K562 (cell line): ENCODE measurements at regions not wholly inside any gene's neighbourhood (a gene's known extent, or its start where the extent isn't known, plus 50 kb on each side); places are given as distances from the start of the nearest gene placed in this dataset.

Source experiments
- ATAC-seq: fragments of 200-7000 bp; cut with Tn5 transposase; 3 replicates; pipeline ENCODE4 v1.9.1; 2020; ENCODE audit warnings: moderate library complexity
- BruUV-seq: library from RNA; stranded (reverse); fragments of 400-500 nt; replicated peaks from 2 replicates; lab custom pipeline; 2021; lab: Mats Ljungman, UMichigan
- CTCF ChIA-PET: fragments of 300-600 bp; formaldehyde crosslinking; extraction: SDS; loops from one replicate; lab custom pipeline; 2021; ENCODE audit warnings: low intra/inter-chr PET ratio; lab: Yijun Ruan, JAX
- POLR2A ChIA-PET: fragments of 300-600, 350-650 bp; sonication (Branson Sonifier 250); formaldehyde crosslinking; extraction: SDS; loops from one replicate; lab custom pipeline; 2021; ENCODE audit warnings: antibody characterized with exemption, inconsistent platforms; lab: Yijun Ruan, JAX
- DNase-seq, 4 experiments: peaks; one replicate each; pipeline versions ENCODE4 v3.0.0 to v3.0.0-alpha.2; 2011 to 2018; ENCODE audit warnings: low spot score in 3 of 4, mixed read lengths in 3 of 4; ENCODE audit errors: extremely low read depth in 1 of 4
- FAIRE-seq: peaks from 2 replicates; lab custom pipeline; 2011; peaks lifted over from hg19 to GRCh38; lab: Jason Lieb, UNC
- H2AFZ ChIP-seq: 2 replicates; pipeline ENCODE4 v1.6.0; 2011; ENCODE audit warnings: low read depth, low read length, control low read depth, inconsistent platforms
- H3K27ac ChIP-seq: fragments of 200-600 bp; 3 replicates; pipeline ENCODE4 v1.8.0; 2011; ENCODE audit warnings: low read depth, mild to moderate bottlenecking, control low read depth, inconsistent platforms, low read length, moderate library complexity, mixed read lengths; ENCODE audit errors: extremely low read depth
- H3K27me3 ChIP-seq, 2 experiments: fragments of 300-600 bp in 1 of 2; 2 replicates in 1 of 2; 3 replicates in 1 of 2; pipeline versions ENCODE4 v1.6.0 to v1.8.0; 2011; ENCODE audit warnings: inconsistent platforms in 2 of 2, low read length in 2 of 2, mild to moderate bottlenecking in 1 of 2, mixed read lengths in 1 of 2, moderate library complexity in 1 of 2; ENCODE audit not compliant: control insufficient read depth in 2 of 2, insufficient read depth in 2 of 2
- H3K36me3 ChIP-seq: fragments of 300-600 bp; 3 replicates; pipeline ENCODE4 v1.8.0; 2011; ENCODE audit warnings: mild to moderate bottlenecking, low read length, inconsistent platforms; ENCODE audit not compliant: control insufficient read depth, insufficient read depth
- H3K4me1 ChIP-seq, 2 experiments: fragments of 200-600 bp in 1 of 2; replicated peaks in 1 of 2; 2 replicates in 1 of 2; 3 replicates in 1 of 2; pipeline versions ENCODE4 v1.5.1 to v1.8.0; 2011; ENCODE audit warnings: inconsistent platforms in 2 of 2, low read length in 2 of 2, mild to moderate bottlenecking in 1 of 2, mixed read lengths in 1 of 2, moderate library complexity in 1 of 2; ENCODE audit not compliant: control insufficient read depth in 2 of 2, insufficient read depth in 2 of 2
- H3K4me2 ChIP-seq: 2 replicates; pipeline ENCODE4 v1.6.1; 2011; ENCODE audit warnings: low read length, control low read depth, inconsistent platforms, mixed read lengths; ENCODE audit not compliant: insufficient read depth
- H3K4me3 ChIP-seq: fragments of 200-600 bp; sonication (generic), shearing (Covaris generic); 2 replicates; pipeline ENCODE4 v1.5.1; 2016; ENCODE audit warnings: control low read depth, inconsistent platforms
- H3K79me2 ChIP-seq: fragments of 200-600 bp; 3 replicates; pipeline ENCODE4 v1.8.0; 2011; ENCODE audit warnings: low read length, inconsistent platforms; ENCODE audit not compliant: control insufficient read depth, insufficient read depth
- H3K9ac ChIP-seq, 2 experiments: 2 replicates each; pipeline versions ENCODE4 v1.6.0 to v1.6.1; 2011; ENCODE audit warnings: low read depth in 2 of 2, low read length in 2 of 2, control low read depth in 1 of 2, inconsistent platforms in 1 of 2, mild to moderate bottlenecking in 1 of 2, mixed read lengths in 1 of 2; ENCODE audit not compliant: insufficient read depth in 1 of 2
- H3K9me1 ChIP-seq: one replicate; pipeline ENCODE4 v1.6.0; 2011; ENCODE audit warnings: inconsistent platforms, mild to moderate bottlenecking, low read length, moderate library complexity; ENCODE audit not compliant: control insufficient read depth, insufficient read depth
- H3K9me3 ChIP-seq: replicated peaks from 2 replicates; pipeline ENCODE4 v1.5.1; 2011; ENCODE audit warnings: low read depth, low read length, inconsistent platforms; ENCODE audit not compliant: control insufficient read depth, insufficient read depth
- H4K20me1 ChIP-seq: replicated peaks from 2 replicates; pipeline ENCODE4 v1.6.1; 2011; ENCODE audit warnings: low read length, inconsistent platforms, mixed read lengths; ENCODE audit not compliant: control insufficient read depth, insufficient read depth
- FUS ChIP-seq: fragments of 200-400 bp; formaldehyde crosslinking; optimal IDR thresholded peaks from 2 replicates; pipeline ENCODE3; 2017; ENCODE audit warnings: low read depth, low read length
- HEY1 ChIP-seq: fragments of 250-450 bp; sonication (Bioruptor Pico); IDR thresholded peaks from 2 replicates; pipeline ENCODE4 v1.5.0; 2020; ENCODE audit warnings: mild to moderate bottlenecking, moderate library complexity, borderline replicate concordance
- KDM1A ChIP-seq, 2 experiments: fragments of 450-650 bp; IDR thresholded peaks; 2 replicates each; pipeline ENCODE4 v1.6.1; 2016; ENCODE audit warnings: mild to moderate bottlenecking in 2 of 2
- SREBF2 ChIP-seq: sonication (generic); formaldehyde crosslinking; IDR thresholded peaks from 2 replicates; pipeline ENCODE4 v1.4.0; 2020; ENCODE audit warnings: mild to moderate bottlenecking, missing genetic modification reagents
- TCFL5 ChIP-seq: fragments of 250-450 bp; sonication (Bioruptor Pico); conservative IDR thresholded peaks from 2 replicates; pipeline ENCODE4 v1.6.1; 2021; ENCODE audit warnings: mild to moderate bottlenecking, moderate library complexity, matching md5 sums
- TEAD2 ChIP-seq: fragments of 450-650 bp; IDR thresholded peaks from 2 replicates; pipeline ENCODE4 v1.6.1; 2016; ENCODE audit warnings: missing genetic modification characterization, control low read depth, missing compliant biosample characterization
- ZNF124 ChIP-seq: sonication (generic); formaldehyde crosslinking; IDR thresholded peaks from 2 replicates; pipeline ENCODE4 v1.8.1; 2022; ENCODE audit warnings: missing genetic modification reagents
- WGBS: fragments of 100-300 bp; shearing (Covaris generic); methylation state at CpG from one replicate; pipeline ENCODE4 v1.1.6; 2016; ENCODE audit warnings: low coverage, mixed read lengths; ENCODE audit not compliant: insufficient coverage; ENCODE audit errors: missing lambda C conversion rate; 5-methylcytosine and 5-hydroxymethylcytosine counted together
- in situ Hi-C: fragments of 300-500 bp; cut with MboI; formaldehyde crosslinking; loops from 4 replicates; pipeline ENCODE4 v1.15.0; 2018; ENCODE audit warnings: inconsistent platforms, mixed read lengths
- intact Hi-C: fragments of 100-400 bp; cut with micrococcal nuclease; formaldehyde crosslinking; loops from 2 replicates; pipeline ENCODE4 v1.14.2; 2022
- TF ChIP-seq, protein P1 (sequence below): fragments of 250-450 bp; sonication (Bioruptor Pico); IDR thresholded peaks from 2 replicates; pipeline ENCODE4 v1.4.0; 2020; ENCODE audit warnings: borderline replicate concordance
- TF ChIP-seq, protein P2 (sequence below): fragments of 450-650 bp; IDR thresholded peaks from 2 replicates; pipeline ENCODE4 v1.6.1; 2018; ENCODE audit not compliant: partially characterized antibody
- TF ChIP-seq, protein P3 (sequence below), 2 experiments: fragments of 450-650 bp; IDR thresholded peaks; 2 replicates each; pipeline ENCODE4 v1.6.1; 2016; ENCODE audit warnings: mild to moderate bottlenecking in 2 of 2, borderline replicate concordance in 1 of 2, low read depth in 1 of 2, moderate library complexity in 1 of 2

DNA sequence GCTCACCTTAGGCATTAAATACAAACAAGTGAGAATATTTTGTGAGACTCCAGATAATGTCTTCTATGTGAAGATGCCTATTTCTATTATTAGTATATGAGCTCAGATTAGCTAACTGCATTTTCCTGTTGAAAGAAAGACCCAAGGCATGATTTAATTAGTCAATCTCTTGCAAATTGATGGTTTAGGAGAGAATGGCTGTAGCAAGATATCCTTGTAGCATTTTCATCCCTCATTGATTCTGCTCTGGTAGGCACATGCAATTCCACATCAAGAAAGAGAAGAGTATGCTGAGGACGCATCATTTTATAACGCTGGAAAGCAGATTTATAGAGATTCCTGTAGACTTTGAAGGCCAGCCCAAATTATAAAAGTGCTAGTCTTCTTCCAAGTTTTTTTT, 332.0 kb downstream of the SOX11 start:
- no peaks in the 10 kb centered on the region for H3K9me1 ChIP-seq
- H3K36me3 ChIP-seq = no peaks in the 10 kb centered on the region
- 0% methylated on average over 2 of the region's 2 CpGs for WGBS
- H3K4me1 ChIP-seq = no peaks in the 10 kb centered on the region
- no peaks in the 10 kb centered on the region for H3K79me2 ChIP-seq
- DNase-seq (no peak), FAIRE-seq (no peak), ATAC-seq (no peak)
- H3K9me3 ChIP-seq = peaks cover 2% of the 10 kb centered on the region
- no peak overlapping the region for H3K9ac ChIP-seq
- H3K27me3 ChIP-seq = no peaks in the 10 kb centered on the region
- no peak overlapping the region for H3K4me3 ChIP-seq
- ChIA-PET CTCF (no interaction called here), POLR2A (no interaction called here)
- BruUV-seq = no TSS peak
- in situ Hi-C loops (no loop called here), intact Hi-C loops (no loop called here)
- H4K20me1 ChIP-seq = no peaks in the 10 kb centered on the region
- no peak overlapping the region for H3K4me2 ChIP-seq
- no peak overlapping the region for H2AFZ ChIP-seq
- no peak overlapping the region for H3K27ac ChIP-seq
- TF ChIP-seq TCFL5 (CRISPR knock-in tag) = no peak
- TF ChIP-seq SREBF2 (CRISPR knock-in tag) = no peak
- TF ChIP-seq, protein P1, sequence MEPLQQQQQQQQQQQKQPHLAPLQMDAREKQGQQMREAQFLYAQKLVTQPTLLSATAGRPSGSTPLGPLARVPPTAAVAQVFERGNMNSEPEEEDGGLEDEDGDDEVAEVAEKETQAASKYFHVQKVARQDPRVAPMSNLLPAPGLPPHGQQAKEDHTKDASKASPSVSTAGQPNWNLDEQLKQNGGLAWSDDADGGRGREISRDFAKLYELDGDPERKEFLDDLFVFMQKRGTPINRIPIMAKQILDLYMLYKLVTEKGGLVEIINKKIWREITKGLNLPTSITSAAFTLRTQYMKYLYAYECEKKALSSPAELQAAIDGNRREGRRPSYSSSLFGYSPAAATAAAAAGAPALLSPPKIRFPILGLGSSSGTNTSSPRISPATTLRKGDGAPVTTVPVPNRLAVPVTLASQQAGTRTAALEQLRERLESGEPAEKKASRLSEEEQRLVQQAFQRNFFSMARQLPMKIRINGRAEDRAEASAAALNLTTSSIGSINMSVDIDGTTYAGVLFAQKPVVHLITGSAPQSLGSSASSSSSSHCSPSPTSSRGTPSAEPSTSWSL = no peak
- TF ChIP-seq KDM1A (IDR thresholded peaks at IDR 0.05) = no peak
- TF ChIP-seq, protein P2, sequence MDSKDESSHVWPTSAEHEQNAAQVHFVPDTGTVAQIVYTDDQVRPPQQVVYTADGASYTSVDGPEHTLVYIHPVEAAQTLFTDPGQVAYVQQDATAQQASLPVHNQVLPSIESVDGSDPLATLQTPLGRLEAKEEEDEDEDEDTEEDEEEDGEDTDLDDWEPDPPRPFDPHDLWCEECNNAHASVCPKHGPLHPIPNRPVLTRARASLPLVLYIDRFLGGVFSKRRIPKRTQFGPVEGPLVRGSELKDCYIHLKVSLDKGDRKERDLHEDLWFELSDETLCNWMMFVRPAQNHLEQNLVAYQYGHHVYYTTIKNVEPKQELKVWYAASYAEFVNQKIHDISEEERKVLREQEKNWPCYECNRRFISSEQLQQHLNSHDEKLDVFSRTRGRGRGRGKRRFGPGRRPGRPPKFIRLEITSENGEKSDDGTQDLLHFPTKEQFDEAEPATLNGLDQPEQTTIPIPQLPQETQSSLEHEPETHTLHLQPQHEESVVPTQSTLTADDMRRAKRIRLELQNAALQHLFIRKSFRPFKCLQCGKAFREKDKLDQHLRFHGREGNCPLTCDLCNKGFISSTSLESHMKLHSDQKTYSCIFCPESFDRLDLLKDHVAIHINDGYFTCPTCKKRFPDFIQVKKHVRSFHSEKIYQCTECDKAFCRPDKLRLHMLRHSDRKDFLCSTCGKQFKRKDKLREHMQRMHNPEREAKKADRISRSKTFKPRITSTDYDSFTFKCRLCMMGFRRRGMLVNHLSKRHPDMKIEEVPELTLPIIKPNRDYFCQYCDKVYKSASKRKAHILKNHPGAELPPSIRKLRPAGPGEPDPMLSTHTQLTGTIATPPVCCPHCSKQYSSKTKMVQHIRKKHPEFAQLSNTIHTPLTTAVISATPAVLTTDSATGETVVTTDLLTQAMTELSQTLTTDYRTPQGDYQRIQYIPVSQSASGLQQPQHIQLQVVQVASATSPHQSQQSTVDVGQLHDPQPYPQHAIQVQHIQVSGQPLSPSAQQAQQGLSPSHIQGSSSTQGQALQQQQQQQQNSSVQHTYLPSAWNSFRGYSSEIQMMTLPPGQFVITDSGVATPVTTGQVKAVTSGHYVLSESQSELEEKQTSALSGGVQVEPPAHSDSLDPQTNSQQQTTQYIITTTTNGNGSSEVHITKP = no peak
- TF ChIP-seq, protein P3, sequence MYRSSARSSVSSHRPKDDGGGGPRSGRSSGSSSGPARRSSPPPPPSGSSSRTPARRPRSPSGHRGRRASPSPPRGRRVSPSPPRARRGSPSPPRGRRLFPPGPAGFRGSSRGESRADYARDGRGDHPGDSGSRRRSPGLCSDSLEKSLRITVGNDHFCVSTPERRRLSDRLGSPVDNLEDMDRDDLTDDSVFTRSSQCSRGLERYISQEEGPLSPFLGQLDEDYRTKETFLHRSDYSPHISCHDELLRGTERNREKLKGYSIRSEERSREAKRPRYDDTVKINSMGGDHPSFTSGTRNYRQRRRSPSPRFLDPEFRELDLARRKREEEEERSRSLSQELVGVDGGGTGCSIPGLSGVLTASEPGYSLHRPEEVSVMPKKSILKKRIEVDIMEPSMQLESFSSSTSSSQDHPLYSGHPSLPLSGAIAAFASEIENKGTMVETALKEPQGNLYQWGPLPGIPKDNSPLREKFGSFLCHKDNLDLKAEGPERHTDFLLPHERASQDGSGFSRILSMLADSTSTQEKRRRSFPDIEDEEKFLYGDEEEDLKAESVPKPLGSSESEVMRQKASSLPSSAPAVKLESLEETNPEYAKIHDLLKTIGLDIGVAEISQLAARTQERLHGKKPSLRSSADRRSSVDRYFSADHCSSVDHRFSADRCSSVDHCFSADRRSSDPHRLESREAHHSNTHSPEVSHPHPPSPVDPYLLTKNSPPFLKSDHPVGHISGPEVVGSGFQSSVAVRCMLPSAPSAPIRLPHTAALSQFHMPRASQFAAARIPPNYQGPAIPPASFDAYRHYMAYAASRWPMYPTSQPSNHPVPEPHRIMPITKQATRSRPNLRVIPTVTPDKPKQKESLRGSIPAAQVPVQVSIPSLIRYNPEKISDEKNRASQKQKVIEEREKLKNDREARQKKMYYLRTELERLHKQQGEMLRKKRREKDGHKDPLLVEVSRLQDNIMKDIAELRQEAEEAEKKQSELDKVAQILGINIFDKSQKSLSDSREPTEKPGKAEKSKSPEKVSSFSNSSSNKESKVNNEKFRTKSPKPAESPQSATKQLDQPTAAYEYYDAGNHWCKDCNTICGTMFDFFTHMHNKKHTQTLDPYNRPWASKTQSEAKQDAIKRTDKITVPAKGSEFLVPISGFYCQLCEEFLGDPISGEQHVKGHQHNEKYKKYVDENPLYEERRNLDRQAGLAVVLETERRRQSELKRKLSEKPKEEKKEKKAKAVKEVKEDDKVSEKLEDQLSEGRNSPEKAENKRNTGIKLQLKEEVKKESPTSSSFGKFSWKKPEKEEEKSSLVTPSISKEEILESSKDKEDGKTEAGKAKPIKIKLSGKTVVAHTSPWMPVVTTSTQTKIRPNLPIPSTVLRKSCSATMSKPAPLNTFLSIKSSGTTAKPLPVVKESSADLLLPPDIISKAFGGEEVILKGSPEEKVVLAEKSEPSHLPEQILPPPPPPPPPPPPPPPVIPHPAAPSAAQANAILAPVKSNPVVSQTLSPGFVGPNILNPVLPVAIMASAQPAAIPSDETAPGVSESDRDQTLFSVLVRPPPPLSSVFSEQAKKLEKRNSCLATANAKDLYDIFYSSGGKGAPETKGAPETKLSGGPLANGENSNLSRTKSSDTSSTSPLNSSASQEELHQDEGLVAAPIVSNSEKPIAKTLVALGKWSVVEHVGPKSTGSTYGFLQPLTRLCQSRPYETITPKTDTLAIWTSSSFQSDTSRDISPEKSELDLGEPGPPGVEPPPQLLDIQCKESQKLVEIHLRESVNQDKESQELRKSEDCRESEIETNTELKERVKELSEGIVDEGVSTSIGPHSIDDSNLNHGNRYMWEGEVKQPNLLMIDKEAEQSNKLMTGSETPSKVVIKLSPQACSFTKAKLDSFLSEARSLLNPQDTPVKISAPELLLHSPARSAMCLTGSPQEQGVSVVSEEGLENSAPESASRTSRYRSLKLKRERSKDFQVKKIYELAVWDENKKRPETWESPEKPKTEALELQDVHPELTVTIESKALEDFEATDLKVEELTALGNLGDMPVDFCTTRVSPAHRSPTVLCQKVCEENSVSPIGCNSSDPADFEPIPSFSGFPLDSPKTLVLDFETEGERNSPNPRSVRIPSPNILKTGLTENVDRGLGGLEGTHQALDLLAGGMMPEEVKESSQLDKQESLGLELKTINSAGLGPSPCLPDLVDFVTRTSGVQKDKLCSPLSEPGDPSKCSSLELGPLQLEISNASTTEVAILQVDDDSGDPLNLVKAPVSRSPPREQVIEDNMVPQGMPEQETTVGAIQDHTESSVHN (IDR thresholded peaks at IDR 0.05; ENCODE audit: borderline replicate concordance in 1 of 2, low read depth in 1 of 2) = no peak
- TF ChIP-seq HEY1 (CRISPR knock-in tag) = no peak
- no peak for TF ChIP-seq FUS
- TF ChIP-seq ZNF124 (CRISPR knock-in tag) = no peak
- TF ChIP-seq TEAD2 (tag) = no peak
